HG03521 (cell line): ENCODE measurements at regions not wholly inside any gene's neighbourhood (a gene's known extent, or its start where the extent isn't known, plus 50 kb on each side); places are given as distances from the start of the nearest gene placed in this dataset.
"Not testable (repeated sequence)": the region's sequence is repeated elsewhere in the genome, so short reads cannot be mapped to it uniquely, and the experiment has no call there.

Experiments used
- ATAC-seq: cut with Tn5 transposase; IDR thresholded peaks from one replicate; pipeline ENCODE4 v1.9.1; 2021; ENCODE audit warnings: mild to moderate bottlenecking, moderate library complexity; ENCODE audit not compliant: unreplicated experiment

- ATAC-seq = no peak
Observed at GRCh38 chr12:87021400-87021799, 765.2 kb upstream of the MGAT4C start.

GRCh38 chr12:87020071-87020470 is 763.9 kb upstream of the MGAT4C start:
- ATAC-seq = no peak

GRCh38 chr12:87015352-87015751 is 759.2 kb upstream of the MGAT4C start:
- ATAC-seq = no peak

GRCh38 chr12:87008785-87009384 is 752.7 kb upstream of the MGAT4C start:
- ATAC-seq = no peak

- no peak for ATAC-seq
Observed at GRCh38 chr12:87001102-87001501, 744.9 kb upstream of the MGAT4C start.

- ATAC-seq = no peak
Observed at GRCh38 chr12:86985298-86985697, 729.1 kb upstream of the MGAT4C start.

GRCh38 chr12:86970595-86970994 is 714.4 kb upstream of the MGAT4C start:
- not testable (repeated sequence) for ATAC-seq

- ATAC-seq = no peak
Observed at GRCh38 chr12:86959766-86960458, 703.7 kb upstream of the MGAT4C start.

- ATAC-seq = no peak
Observed at GRCh38 chr12:86950444-86950843, 694.3 kb upstream of the MGAT4C start.

- ATAC-seq = no peak
Observed at GRCh38 chr12:86950043-86950442, 693.9 kb upstream of the MGAT4C start.

GRCh38 chr12:86948851-86949250 is 692.7 kb upstream of the MGAT4C start:
- no peak for ATAC-seq

- ATAC-seq = no peak
Observed at GRCh38 chr12:86945685-86946196, 689.5 kb upstream of the MGAT4C start.

GRCh38 chr12:86944197-86944819 is 688.1 kb upstream of the MGAT4C start:
- ATAC-seq = not testable (repeated sequence)

GRCh38 chr12:86931714-86932113 is 675.5 kb upstream of the MGAT4C start:
- no peak for ATAC-seq

GRCh38 chr12:86929962-86930361 is 673.8 kb upstream of the MGAT4C start:
- ATAC-seq = no peak

- ATAC-seq = no peak
Observed at GRCh38 chr12:86917121-86917520, 660.9 kb upstream of the MGAT4C start.

- no peak for ATAC-seq
Observed at GRCh38 chr12:86914721-86915120, 658.5 kb upstream of the MGAT4C start.

- no peak for ATAC-seq
Observed at GRCh38 chr12:86911973-86912372, 655.8 kb upstream of the MGAT4C start.

- ATAC-seq = no peak
Observed at GRCh38 chr12:86903159-86903558, 647.0 kb upstream of the MGAT4C start.

GRCh38 chr12:86860776-86861175 is 604.6 kb upstream of the MGAT4C start:
- no peak for ATAC-seq

- ATAC-seq = no peak
Observed at GRCh38 chr12:86852451-86852850, 596.3 kb upstream of the MGAT4C start.

GRCh38 chr12:86838711-86839110 is 582.5 kb upstream of the MGAT4C start:
- no peak for ATAC-seq
